ENCODE measurements at regions not wholly inside any gene's neighbourhood (a gene's known extent, or its start where the extent isn't known, plus 50 kb on each side); places are given as distances from the start of the nearest gene placed in this dataset.

DNA sequence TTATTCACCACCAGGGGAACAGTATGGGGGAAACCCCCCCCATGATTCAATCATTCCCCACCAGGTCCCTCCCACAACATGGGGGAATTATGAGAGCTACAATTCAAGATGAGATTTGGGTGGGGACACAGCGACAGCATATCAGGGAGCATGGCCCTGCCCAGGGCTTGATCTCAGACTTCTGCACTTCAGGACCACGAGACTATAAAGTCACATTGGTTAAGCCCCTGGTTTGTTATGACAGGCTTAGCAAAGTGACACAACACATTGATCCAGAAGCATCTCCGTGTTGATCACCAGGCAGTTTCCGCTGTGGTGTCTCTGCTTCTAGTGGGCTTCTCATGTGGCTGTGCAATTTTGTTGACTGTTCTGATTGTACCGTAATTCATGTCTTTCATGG, 312.7 kb upstream of the C1orf174 start:
- TF ChIP-seq, protein P1, sequence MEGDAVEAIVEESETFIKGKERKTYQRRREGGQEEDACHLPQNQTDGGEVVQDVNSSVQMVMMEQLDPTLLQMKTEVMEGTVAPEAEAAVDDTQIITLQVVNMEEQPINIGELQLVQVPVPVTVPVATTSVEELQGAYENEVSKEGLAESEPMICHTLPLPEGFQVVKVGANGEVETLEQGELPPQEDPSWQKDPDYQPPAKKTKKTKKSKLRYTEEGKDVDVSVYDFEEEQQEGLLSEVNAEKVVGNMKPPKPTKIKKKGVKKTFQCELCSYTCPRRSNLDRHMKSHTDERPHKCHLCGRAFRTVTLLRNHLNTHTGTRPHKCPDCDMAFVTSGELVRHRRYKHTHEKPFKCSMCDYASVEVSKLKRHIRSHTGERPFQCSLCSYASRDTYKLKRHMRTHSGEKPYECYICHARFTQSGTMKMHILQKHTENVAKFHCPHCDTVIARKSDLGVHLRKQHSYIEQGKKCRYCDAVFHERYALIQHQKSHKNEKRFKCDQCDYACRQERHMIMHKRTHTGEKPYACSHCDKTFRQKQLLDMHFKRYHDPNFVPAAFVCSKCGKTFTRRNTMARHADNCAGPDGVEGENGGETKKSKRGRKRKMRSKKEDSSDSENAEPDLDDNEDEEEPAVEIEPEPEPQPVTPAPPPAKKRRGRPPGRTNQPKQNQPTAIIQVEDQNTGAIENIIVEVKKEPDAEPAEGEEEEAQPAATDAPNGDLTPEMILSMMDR (conservative IDR thresholded peaks at IDR 0.05; ENCODE audit: low read depth, low read length) = no peak
- no peak overlapping the region for H3K27ac ChIP-seq
- H3K4me3 ChIP-seq (IDR thresholded peaks at IDR 0.05; ENCODE audit: insufficient read depth, low read depth, low read length) = no peak overlapping the region
- H3K9ac ChIP-seq = no peak overlapping the region
- no peaks in the 10 kb centered on the region for H3K36me3 ChIP-seq (ENCODE audit: insufficient read depth)
- H3K27me3 ChIP-seq (ENCODE audit: insufficient read depth, low read depth) = no peaks in the 10 kb centered on the region; the same call in 1 of the 2 replicates
- H3K79me2 ChIP-seq (ENCODE audit: insufficient read depth, low read depth) = no peaks in the 10 kb centered on the region
- no peaks in the 10 kb centered on the region for H4K20me1 ChIP-seq (ENCODE audit: insufficient read depth)
- no peak overlapping the region for H2AFZ ChIP-seq (ENCODE audit: low read depth)
- H3K4me2 ChIP-seq = no peak overlapping the region
- H3K4me1 ChIP-seq (ENCODE audit: low read depth, poor library complexity, severe bottlenecking) = no peaks in the 10 kb centered on the region

DNA sequence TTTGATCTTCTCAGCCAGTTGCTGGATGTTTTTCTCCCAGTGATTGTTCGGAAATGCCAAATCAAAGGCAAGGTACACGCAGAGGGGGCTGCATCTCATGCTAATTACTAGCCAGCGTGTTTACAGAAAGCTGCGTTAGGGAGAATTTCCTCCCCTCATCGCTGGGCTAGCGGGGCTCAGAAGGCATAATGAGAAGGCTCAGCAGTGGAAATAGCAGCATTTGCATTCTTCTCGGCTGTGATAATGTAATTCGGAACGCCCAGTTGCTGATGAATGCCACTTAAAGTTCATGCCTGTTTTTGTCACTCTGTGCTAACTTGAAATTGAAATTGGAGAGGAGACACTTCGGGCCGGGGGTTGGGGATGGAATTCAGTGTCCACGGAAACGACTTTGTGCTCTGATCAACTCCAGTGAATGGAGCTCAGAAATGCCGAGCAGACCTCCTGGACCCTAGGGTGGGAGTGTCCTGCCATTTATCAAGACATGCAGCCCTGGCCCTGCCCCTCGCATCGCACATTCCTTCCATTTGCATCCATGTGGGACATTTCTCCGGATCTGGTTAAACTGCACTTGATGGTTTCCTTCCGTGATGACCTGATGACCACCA, 313.4 kb upstream of the C1orf174 start:
- no peaks in the 10 kb centered on the region for H4K20me1 ChIP-seq (ENCODE audit: insufficient read depth)
- H3K9ac ChIP-seq = no peak overlapping the region
- no peak overlapping the region for H3K4me3 ChIP-seq (IDR thresholded peaks at IDR 0.05; ENCODE audit: insufficient read depth, low read depth, low read length)
- no peak overlapping the region for H3K4me2 ChIP-seq
- no peaks in the 10 kb centered on the region for H3K36me3 ChIP-seq (ENCODE audit: insufficient read depth)
- no peak overlapping the region for H2AFZ ChIP-seq (ENCODE audit: low read depth)
- TF ChIP-seq, protein P1 (conservative IDR thresholded peaks at IDR 0.05; ENCODE audit: low read depth, low read length) = no peak
- no peaks in the 10 kb centered on the region; the same call in 1 of the 2 replicates for H3K27me3 ChIP-seq (ENCODE audit: insufficient read depth, low read depth)
- no peak overlapping the region for H3K27ac ChIP-seq
- no peaks in the 10 kb centered on the region for H3K4me1 ChIP-seq (ENCODE audit: low read depth, poor library complexity, severe bottlenecking)
- H3K79me2 ChIP-seq (ENCODE audit: insufficient read depth, low read depth) = no peaks in the 10 kb centered on the region

DNA sequence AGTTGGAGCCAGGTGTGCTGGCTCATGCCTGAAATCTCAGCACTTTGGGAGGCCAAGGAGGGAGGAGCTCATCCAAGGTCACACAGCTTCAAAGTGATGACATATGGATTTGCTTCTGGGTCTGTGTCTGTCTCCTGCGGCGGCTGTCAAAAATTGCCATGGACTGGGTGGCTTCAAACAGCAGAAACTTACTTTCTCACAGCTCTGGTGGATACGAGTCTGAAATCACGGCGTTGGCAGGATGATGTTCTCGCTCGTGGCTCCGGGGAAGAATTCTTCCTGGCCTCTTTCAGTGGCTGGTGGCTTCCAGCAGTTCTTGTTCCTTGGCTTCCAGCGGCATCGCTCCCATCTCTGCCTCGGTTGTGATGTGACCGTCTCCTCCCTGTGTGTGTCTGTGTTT, 314.8 kb upstream of the C1orf174 start:
- Histone ChIP-seq H3K4me2 (no peak overlapping the region), H3K4me3 (IDR thresholded peaks at IDR 0.05; ENCODE audit: insufficient read depth, low read depth, low read length) (no peak overlapping the region), H3K27me3 (ENCODE audit: insufficient read depth, low read depth) (no peaks in the 10 kb centered on the region; the same call in 1 of the 2 replicates)

DNA sequence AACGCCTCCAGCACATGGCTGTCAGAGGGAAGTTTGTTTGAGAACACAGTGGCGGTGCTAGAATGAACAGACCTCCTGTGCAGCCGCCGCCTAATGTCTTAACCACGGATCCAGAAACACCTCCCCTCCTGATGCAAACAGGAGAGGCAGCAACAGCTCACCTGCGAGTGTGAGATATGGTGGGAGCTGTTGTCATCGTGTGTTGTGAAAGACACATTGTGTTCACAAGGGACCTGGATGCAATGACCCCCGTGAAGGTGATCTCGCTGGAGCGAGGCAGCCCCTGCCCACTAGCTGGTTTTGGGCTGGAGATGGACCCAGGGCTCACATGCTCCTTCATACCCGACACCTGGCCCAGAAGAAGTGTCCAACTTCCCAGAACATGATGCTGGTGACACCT, 315.3 kb upstream of the C1orf174 start:
- Histone ChIP-seq H3K79me2 (ENCODE audit: insufficient read depth, low read depth) (no peaks in the 10 kb centered on the region), H3K9ac (no peak overlapping the region), H4K20me1 (ENCODE audit: insufficient read depth) (no peaks in the 10 kb centered on the region), H3K27me3 (ENCODE audit: insufficient read depth, low read depth) (no peaks in the 10 kb centered on the region; the same call in 1 of the 2 replicates), H3K36me3 (ENCODE audit: insufficient read depth) (no peaks in the 10 kb centered on the region), H3K27ac (no peak overlapping the region), H3K4me2 (no peak overlapping the region), H3K4me3 (IDR thresholded peaks at IDR 0.05; ENCODE audit: insufficient read depth, low read depth, low read length) (no peak overlapping the region), H2AFZ (ENCODE audit: low read depth) (no peak overlapping the region), H3K4me1 (ENCODE audit: low read depth, poor library complexity, severe bottlenecking) (no peaks in the 10 kb centered on the region)
- TF ChIP-seq, protein P1 (conservative IDR thresholded peaks at IDR 0.05; ENCODE audit: low read depth, low read length) = no peak

More for the DNA sequence above, 314.8 kb upstream of the C1orf174 start:
- TF ChIP-seq, protein P1 (conservative IDR thresholded peaks at IDR 0.05; ENCODE audit: low read depth, low read length) = no peak
- Histone ChIP-seq H3K4me1 (ENCODE audit: low read depth, poor library complexity, severe bottlenecking) (no peaks in the 10 kb centered on the region), H3K9ac (no peak overlapping the region), H3K79me2 (ENCODE audit: insufficient read depth, low read depth) (no peaks in the 10 kb centered on the region), H3K27ac (no peak overlapping the region), H2AFZ (ENCODE audit: low read depth) (no peak overlapping the region), H4K20me1 (ENCODE audit: insufficient read depth) (no peaks in the 10 kb centered on the region), H3K36me3 (ENCODE audit: insufficient read depth) (no peaks in the 10 kb centered on the region)
